ENCODE measurements at regions not wholly inside any gene's neighbourhood (a gene's known extent, or its start where the extent isn't known, plus 50 kb on each side); places are given as distances from the start of the nearest gene placed in this dataset.
"Not testable (repeated sequence)": the region's sequence is repeated elsewhere in the genome, so short reads cannot be mapped to it uniquely, and the experiment has no call there.

DNA sequence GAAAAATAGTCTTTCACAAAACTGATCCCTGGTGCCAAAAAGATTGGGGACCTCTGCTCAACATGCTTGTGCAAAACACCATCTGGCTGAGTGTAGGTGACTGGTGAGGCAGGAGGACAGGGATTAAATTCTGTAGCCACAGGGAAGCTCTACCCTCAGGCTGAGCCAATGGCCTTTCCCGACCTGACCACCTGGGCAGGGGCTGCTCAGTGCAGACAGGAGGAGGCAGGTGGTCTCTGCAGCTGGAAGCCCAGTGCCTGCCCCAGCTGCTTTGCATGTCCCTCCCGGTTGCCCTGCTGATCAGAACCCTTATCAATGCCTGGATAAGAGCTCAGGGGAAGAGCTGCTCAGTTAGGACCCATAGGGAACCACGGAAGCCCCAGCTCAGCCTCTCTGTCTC is 235.3 kb downstream of the ANKRD36 start:
- Histone ChIP-seq H3K9me1 (replicated peaks; ENCODE audit: control insufficient read depth, extremely low read depth, insufficient read depth, low read length) (no peaks in the 10 kb centered on the region), H3K9me3 (replicated peaks; ENCODE audit: control insufficient read depth, insufficient read depth, low read length) (no peaks in the 10 kb centered on the region), H3K79me2 (ENCODE audit: control insufficient read depth, insufficient read depth, low read length) (no peaks in the 10 kb centered on the region), H3K4me2 (ENCODE audit: insufficient read depth, low read length) (no peak overlapping the region), H3K27ac (ENCODE audit: insufficient read depth, low read depth, low read length) (no peak overlapping the region), H4K20me1 (replicated peaks; ENCODE audit: control insufficient read depth, extremely low read depth, insufficient read depth, low read length) (no peaks in the 10 kb centered on the region), H2AFZ (ENCODE audit: low read depth, low read length) (no peak overlapping the region), H3K36me3 (ENCODE audit: control insufficient read depth in 2 of 2, extremely low read depth in 1 of 2, insufficient read depth in 2 of 2, low read length in 2 of 2) (no peaks in the 10 kb centered on the region), H3K4me1 (ENCODE audit: control insufficient read depth, extremely low read depth, insufficient read depth, low read length) (no peaks in the 10 kb centered on the region), H3K27me3 (ENCODE audit: control insufficient read depth in 2 of 2, insufficient read depth in 2 of 2, low read length in 2 of 2) (peaks cover 13 to 34% of the 10 kb centered on the region in 2 experiments), H3K9ac (replicated peaks; ENCODE audit: extremely low read depth, insufficient read depth, low read length) (no peak overlapping the region), H3K4me3 (replicated peaks in 1 of 3; ENCODE audit: insufficient read depth in 1 of 3, low read depth in 1 of 3, low read length in 3 of 3) (no peak overlapping the region)
- ChIA-PET POLR2A (no interaction called here), CTCF (interaction anchor here (0.8 kb wide), 1 partner anchor 10 kb away, joined by 3 read pairs; no protein-coding TSS in a partner anchor)
- no TSS peak for BruUV-seq (replicated peaks)
- TF ChIP-seq MYC (IDR thresholded peaks at IDR 0.05; ENCODE audit: low read depth, low read length), result no peak
- TF ChIP-seq, protein P1, sequence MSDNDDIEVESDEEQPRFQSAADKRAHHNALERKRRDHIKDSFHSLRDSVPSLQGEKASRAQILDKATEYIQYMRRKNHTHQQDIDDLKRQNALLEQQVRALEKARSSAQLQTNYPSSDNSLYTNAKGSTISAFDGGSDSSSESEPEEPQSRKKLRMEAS (IDR thresholded peaks at IDR 0.05; ENCODE audit: insufficient read depth, insufficient read length), result no peak
- TF ChIP-seq GATA2 (IDR thresholded peaks at IDR 0.05; ENCODE audit: insufficient read depth, insufficient read length, low read depth, low read length), result no peak
- no peak for TF ChIP-seq POLR2A (IDR thresholded peaks at IDR 0.05; ENCODE audit: low read depth, low read length)
- TF ChIP-seq EZH2 (IDR thresholded peaks at IDR 0.05; ENCODE audit: borderline replicate concordance, low read depth, low read length, severe bottlenecking), result no peak
- TF ChIP-seq, protein P2, sequence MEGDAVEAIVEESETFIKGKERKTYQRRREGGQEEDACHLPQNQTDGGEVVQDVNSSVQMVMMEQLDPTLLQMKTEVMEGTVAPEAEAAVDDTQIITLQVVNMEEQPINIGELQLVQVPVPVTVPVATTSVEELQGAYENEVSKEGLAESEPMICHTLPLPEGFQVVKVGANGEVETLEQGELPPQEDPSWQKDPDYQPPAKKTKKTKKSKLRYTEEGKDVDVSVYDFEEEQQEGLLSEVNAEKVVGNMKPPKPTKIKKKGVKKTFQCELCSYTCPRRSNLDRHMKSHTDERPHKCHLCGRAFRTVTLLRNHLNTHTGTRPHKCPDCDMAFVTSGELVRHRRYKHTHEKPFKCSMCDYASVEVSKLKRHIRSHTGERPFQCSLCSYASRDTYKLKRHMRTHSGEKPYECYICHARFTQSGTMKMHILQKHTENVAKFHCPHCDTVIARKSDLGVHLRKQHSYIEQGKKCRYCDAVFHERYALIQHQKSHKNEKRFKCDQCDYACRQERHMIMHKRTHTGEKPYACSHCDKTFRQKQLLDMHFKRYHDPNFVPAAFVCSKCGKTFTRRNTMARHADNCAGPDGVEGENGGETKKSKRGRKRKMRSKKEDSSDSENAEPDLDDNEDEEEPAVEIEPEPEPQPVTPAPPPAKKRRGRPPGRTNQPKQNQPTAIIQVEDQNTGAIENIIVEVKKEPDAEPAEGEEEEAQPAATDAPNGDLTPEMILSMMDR (IDR thresholded peaks at IDR 0.05; ENCODE audit: extremely low read depth in 1 of 2, insufficient read depth in 1 of 2, low read depth in 1 of 2, low read length in 2 of 2), result no peak
- TF ChIP-seq JUN (IDR thresholded peaks at IDR 0.05; ENCODE audit: borderline replicate concordance, insufficient read depth, insufficient read length, low read depth), result no peak
- TF ChIP-seq POLR2AphosphoS5 (IDR thresholded peaks at IDR 0.05; ENCODE audit: insufficient read depth, low read depth, low read length), result no peak
- no peak for TF ChIP-seq FOS (IDR thresholded peaks at IDR 0.05; ENCODE audit: borderline replicate concordance, insufficient read depth, low read length)
- intact Hi-C loops (cut with micrococcal nuclease), result no loop called here
- FAIRE-seq, result no peak
- no peak for DNase-seq (ENCODE audit: low read depth, low spot score)
- dilution Hi-C loops (cut with MboI; ENCODE audit: extremely low pct_ligation_motif_present, low sequenced_read_pairs), result no loop called here

DNA sequence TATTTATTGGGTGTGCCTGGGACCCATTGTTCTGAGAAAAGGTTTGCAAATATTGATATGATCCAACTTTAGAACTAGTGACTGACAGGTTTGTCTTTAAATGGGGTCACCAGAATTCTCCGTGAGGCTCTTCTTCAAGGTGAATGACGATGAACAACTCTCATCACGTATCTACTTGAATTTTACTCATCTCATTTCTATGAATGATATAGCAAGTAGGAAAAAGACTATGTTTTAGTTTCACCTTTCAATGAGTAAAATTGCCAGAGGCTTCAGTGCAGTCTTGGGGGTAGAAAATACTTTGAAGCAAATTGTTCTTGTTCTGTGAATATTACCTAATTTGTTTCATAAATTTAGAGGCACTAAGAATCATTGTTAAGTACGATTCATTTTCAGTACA is 232.0 kb downstream of the ANKRD36 start:
- H3K9ac ChIP-seq (replicated peaks; ENCODE audit: extremely low read depth, insufficient read depth, low read length); H3K4me1 ChIP-seq (ENCODE audit: control insufficient read depth, extremely low read depth, insufficient read depth, low read length); dilution Hi-C loops (cut with MboI; ENCODE audit: extremely low pct_ligation_motif_present, low sequenced_read_pairs); H4K20me1 ChIP-seq (replicated peaks; ENCODE audit: control insufficient read depth, extremely low read depth, insufficient read depth, low read length); intact Hi-C loops (cut with micrococcal nuclease); H3K9me1 ChIP-seq (replicated peaks; ENCODE audit: control insufficient read depth, extremely low read depth, insufficient read depth, low read length); H3K36me3 ChIP-seq (ENCODE audit: control insufficient read depth in 2 of 2, extremely low read depth in 1 of 2, insufficient read depth in 2 of 2, low read length in 2 of 2); CTCF ChIA-PET; H3K4me2 ChIP-seq (ENCODE audit: insufficient read depth, low read length); FAIRE-seq; H3K4me3 ChIP-seq (replicated peaks in 1 of 3; ENCODE audit: insufficient read depth in 1 of 3, low read depth in 1 of 3, low read length in 3 of 3); H3K9me3 ChIP-seq (replicated peaks; ENCODE audit: control insufficient read depth, insufficient read depth, low read length); DNase-seq (ENCODE audit: low read depth, low spot score); H3K27ac ChIP-seq (ENCODE audit: insufficient read depth, low read depth, low read length); H3K79me2 ChIP-seq (ENCODE audit: control insufficient read depth, insufficient read depth, low read length); BruUV-seq (replicated peaks); POLR2A ChIA-PET; H2AFZ ChIP-seq (ENCODE audit: low read depth, low read length): not testable (repeated sequence)
- peaks cover 6 to 13% of the 10 kb centered on the region in 2 experiments for H3K27me3 ChIP-seq (ENCODE audit: control insufficient read depth in 2 of 2, insufficient read depth in 2 of 2, low read length in 2 of 2)

DNA sequence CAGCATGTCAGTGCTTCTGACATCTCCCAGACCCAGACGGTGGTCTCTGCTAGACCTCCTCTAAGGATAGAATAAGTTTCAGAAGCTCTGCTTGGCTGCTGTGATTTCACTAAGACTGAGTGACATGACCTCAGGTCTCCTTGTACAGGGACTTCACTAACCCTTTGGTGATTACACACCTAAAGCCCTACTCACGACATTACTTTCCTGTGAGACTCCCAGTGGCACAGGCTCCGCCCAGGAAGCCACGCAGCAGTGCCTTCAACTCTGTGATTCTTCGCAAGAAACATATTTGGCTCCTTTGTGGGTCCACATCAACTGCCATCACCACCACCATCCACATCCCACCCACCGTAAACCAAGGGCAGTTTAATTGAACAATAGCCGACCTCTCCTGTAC is 220.7 kb downstream of the ANKRD36 start:
- FAIRE-seq; H4K20me1 ChIP-seq (replicated peaks; ENCODE audit: control insufficient read depth, extremely low read depth, insufficient read depth, low read length); intact Hi-C loops (cut with micrococcal nuclease); BruUV-seq (replicated peaks); DNase-seq (ENCODE audit: low read depth, low spot score); H3K27me3 ChIP-seq (ENCODE audit: control insufficient read depth in 2 of 2, insufficient read depth in 2 of 2, low read length in 2 of 2); dilution Hi-C loops (cut with MboI; ENCODE audit: extremely low pct_ligation_motif_present, low sequenced_read_pairs); H3K9ac ChIP-seq (replicated peaks; ENCODE audit: extremely low read depth, insufficient read depth, low read length); H3K9me1 ChIP-seq (replicated peaks; ENCODE audit: control insufficient read depth, extremely low read depth, insufficient read depth, low read length); H3K36me3 ChIP-seq (ENCODE audit: control insufficient read depth in 2 of 2, extremely low read depth in 1 of 2, insufficient read depth in 2 of 2, low read length in 2 of 2); H3K27ac ChIP-seq (ENCODE audit: insufficient read depth, low read depth, low read length); H3K9me3 ChIP-seq (replicated peaks; ENCODE audit: control insufficient read depth, insufficient read depth, low read length); H3K79me2 ChIP-seq (ENCODE audit: control insufficient read depth, insufficient read depth, low read length); H3K4me3 ChIP-seq (replicated peaks in 1 of 3; ENCODE audit: insufficient read depth in 1 of 3, low read depth in 1 of 3, low read length in 3 of 3); H2AFZ ChIP-seq (ENCODE audit: low read depth, low read length); CTCF ChIA-PET; H3K4me2 ChIP-seq (ENCODE audit: insufficient read depth, low read length); H3K4me1 ChIP-seq (ENCODE audit: control insufficient read depth, extremely low read depth, insufficient read depth, low read length); POLR2A ChIA-PET: not testable (repeated sequence)

All from endothelial cell of umbilical vein (primary cell).